ENCODE measurements at regions not wholly inside any gene's neighbourhood (a gene's known extent, or its start where the extent isn't known, plus 50 kb on each side); places are given as distances from the start of the nearest gene placed in this dataset.
"Not testable (repeated sequence)": the region's sequence is repeated elsewhere in the genome, so short reads cannot be mapped to it uniquely, and the experiment has no call there.

DNA sequence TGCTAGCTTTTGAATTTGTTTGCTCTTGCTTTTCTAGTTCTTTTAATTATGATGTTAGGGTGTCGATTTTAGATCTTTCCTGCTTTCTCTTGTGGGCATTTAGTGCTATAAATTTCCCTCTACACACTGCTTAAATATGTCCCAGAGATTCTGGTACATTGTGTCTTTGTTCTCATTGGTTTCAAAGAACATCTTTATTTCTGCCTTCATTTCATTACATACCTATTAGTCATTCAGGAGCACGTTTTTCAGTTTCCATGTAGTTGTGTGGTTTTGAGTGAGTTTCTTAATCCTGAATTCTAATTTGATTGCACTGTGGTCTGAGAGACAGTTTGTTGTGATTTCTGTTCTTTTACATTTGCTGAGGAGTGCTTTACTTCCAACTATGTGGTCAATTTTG lies 51.2 kb upstream of the MB21D2 start:
- DNase-seq (ENCODE audit: extremely low spot score); CTCF ChIA-PET; POLR2A ChIA-PET: not testable (repeated sequence)

DNA sequence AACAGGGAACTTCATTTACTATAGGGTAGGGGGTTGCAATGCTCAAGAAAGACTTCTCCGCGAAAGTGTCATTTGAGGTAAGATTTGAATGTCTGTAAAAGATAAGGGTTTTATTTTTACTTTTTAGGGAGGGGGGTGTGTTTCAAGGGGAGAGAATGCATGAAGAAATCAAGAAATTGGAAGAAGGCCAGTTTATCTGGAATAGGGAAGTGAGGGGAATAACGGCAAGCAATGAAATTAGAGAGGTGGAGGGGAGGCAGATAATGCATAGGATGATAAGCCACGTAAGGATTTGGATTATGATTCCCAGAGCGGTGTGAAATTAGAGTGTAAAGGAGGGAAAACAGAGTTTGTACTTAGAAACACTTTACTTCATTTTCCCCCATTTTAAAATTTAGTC lies 63.0 kb upstream of the MB21D2 start:
- TF ChIP-seq SUZ12 (IDR thresholded peaks at IDR 0.05) = no peak
- TF ChIP-seq, protein P1, sequence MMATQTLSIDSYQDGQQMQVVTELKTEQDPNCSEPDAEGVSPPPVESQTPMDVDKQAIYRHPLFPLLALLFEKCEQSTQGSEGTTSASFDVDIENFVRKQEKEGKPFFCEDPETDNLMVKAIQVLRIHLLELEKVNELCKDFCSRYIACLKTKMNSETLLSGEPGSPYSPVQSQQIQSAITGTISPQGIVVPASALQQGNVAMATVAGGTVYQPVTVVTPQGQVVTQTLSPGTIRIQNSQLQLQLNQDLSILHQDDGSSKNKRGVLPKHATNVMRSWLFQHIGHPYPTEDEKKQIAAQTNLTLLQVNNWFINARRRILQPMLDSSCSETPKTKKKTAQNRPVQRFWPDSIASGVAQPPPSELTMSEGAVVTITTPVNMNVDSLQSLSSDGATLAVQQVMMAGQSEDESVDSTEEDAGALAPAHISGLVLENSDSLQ (IDR thresholded peaks at IDR 0.05) = no peak
- TF ChIP-seq ZNF384 (IDR thresholded peaks at IDR 0.05) = no peak
- TF ChIP-seq BHLHE40 (IDR thresholded peaks at IDR 0.05; ENCODE audit: borderline replicate concordance) = no peak
- TF ChIP-seq LEF1 (IDR thresholded peaks at IDR 0.05; ENCODE audit: borderline replicate concordance) = no peak
- no peak for TF ChIP-seq SP1 (IDR thresholded peaks at IDR 0.05)
- no peak for TF ChIP-seq L3MBTL2 (conservative IDR thresholded peaks at IDR 0.05)
- TF ChIP-seq ARNT (IDR thresholded peaks at IDR 0.05) = no peak
- ChIA-PET POLR2A (no interaction called here), CTCF (no interaction called here)
- no peak for DNase-seq (ENCODE audit: extremely low spot score)

DNA sequence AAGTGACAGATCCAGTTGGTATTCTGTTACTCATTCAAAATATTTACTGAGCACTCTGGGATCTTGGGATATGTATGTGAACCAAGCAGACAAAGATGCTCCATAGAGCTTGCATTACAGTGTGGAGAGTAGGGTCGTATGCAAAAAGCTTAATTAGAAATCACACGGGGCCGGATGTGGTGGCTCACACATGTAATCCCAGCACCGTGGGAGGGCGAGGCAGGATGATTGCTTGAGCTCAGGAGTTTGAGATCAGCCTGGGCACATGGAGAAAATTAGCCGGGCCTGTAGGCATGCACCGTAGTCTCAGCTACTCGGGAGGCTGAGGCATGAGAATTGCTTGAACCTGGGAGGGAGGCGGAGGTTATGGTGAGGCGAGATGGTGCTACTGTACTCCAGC lies 68.7 kb upstream of the MB21D2 start:
- CTCF ChIA-PET = interaction anchor here (0.6 kb wide), 1 partner anchor 166 kb away, joined by 4 read pairs; no protein-coding TSS in a partner anchor
- DNase-seq (ENCODE audit: extremely low spot score) = no peak
- POLR2A ChIA-PET = no interaction called here
- no peak for TF ChIP-seq TARDBP (IDR thresholded peaks at IDR 0.05)
- no peak for TF ChIP-seq NFRKB (IDR thresholded peaks at IDR 0.05)
- TF ChIP-seq ZNF384 (IDR thresholded peaks at IDR 0.05) = no peak
- no peak for TF ChIP-seq FOXM1 (IDR thresholded peaks at IDR 0.05; ENCODE audit: borderline replicate concordance)
- no peak for TF ChIP-seq FOXK2 (IDR thresholded peaks at IDR 0.05)

DNA sequence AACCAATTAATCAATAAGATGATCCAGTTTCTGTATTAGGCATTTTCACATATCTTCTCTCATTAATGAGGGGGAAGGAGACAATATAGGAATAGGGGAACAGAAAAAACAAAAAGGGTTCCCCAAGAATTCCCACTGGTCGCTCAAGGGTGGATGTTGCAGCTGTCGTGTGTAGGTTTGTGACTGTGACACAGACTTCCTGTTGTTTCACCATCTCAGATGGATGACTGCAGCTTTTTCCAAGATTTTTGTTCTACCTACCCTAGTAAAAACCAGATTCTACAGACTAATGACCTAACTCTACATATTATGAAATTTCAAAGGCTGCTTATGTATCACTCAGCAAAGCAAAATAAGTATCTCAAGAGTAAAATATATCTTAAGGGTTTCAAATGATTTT lies 73.7 kb upstream of the MB21D2 start:
- ChIA-PET CTCF (no interaction called here), POLR2A (no interaction called here)

DNA sequence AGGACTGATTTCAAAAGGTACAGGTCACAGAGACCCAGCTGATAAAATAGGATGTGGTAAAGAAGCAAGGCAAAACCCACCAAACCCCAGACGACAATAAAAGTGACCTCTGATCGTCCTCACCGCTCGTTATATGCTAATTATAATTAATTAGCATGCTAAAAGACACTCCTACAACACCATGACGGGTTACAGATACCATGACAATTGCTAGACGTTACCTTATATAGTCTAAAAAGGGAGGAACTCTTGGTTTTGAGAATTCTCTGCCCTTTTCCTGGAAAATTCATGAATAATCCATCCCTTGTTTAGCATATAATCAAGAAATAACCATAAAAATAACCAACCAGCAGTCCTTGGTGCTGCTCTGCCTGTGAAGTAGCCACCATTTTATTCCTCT lies 74.7 kb upstream of the MB21D2 start:
- ChIA-PET CTCF (interaction anchor here (0.6 kb wide), 1 partner anchor 571 kb away, joined by 4 read pairs; no protein-coding TSS in a partner anchor), POLR2A (no interaction called here)
- TF ChIP-seq L3MBTL2 (conservative IDR thresholded peaks at IDR 0.05) = no peak
- no peak for TF ChIP-seq HDGF (IDR thresholded peaks at IDR 0.05; ENCODE audit: borderline replicate concordance)
- no peak for TF ChIP-seq FOXM1 (IDR thresholded peaks at IDR 0.05; ENCODE audit: borderline replicate concordance)
- TF ChIP-seq FOXK2 (IDR thresholded peaks at IDR 0.05) = no peak
- no peak for TF ChIP-seq SUZ12 (IDR thresholded peaks at IDR 0.05)
- TF ChIP-seq BHLHE40 (IDR thresholded peaks at IDR 0.05; ENCODE audit: borderline replicate concordance) = no peak
- no peak for TF ChIP-seq TARDBP (IDR thresholded peaks at IDR 0.05)
- TF ChIP-seq CTBP1 (IDR thresholded peaks at IDR 0.05; ENCODE audit: borderline replicate concordance) = no peak
- DNase-seq (ENCODE audit: extremely low spot score) = no peak

More for the DNA sequence above, 73.7 kb upstream of the MB21D2 start:
- TF ChIP-seq LEF1 (IDR thresholded peaks at IDR 0.05; ENCODE audit: borderline replicate concordance) (no peak), CTBP1 (IDR thresholded peaks at IDR 0.05; ENCODE audit: borderline replicate concordance) (no peak), FOXA1 (IDR thresholded peaks at IDR 0.05) (no peak), L3MBTL2 (conservative IDR thresholded peaks at IDR 0.05) (no peak), ELF4 (IDR thresholded peaks at IDR 0.05) (no peak)
- DNase-seq (ENCODE audit: extremely low spot score) = no peak

DNA sequence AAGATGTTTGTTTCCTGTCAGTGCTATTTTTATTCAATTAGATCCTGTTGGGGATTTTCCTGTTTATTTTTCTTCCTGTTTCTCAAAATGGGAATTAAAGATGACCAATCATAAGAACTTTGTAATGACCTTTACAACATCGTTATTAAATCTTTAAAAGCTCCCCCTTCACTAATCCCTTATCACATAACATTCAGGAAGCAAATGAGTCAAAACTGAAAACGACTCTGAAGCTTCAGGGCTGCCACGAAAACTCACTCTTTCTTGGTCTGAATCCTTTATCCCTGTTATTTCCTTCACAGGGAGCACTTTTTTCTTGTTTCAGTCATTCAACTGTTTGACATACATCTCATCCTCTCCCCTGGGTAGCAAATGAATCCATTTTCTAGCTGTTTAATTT lies 75.8 kb upstream of the MB21D2 start:
- TF ChIP-seq SP1 (IDR thresholded peaks at IDR 0.05) = no peak
- no peak for TF ChIP-seq ARNT (IDR thresholded peaks at IDR 0.05)
- TF ChIP-seq CTBP1 (IDR thresholded peaks at IDR 0.05; ENCODE audit: borderline replicate concordance) = no peak
- no peak for TF ChIP-seq FOXK2 (IDR thresholded peaks at IDR 0.05)
- TF ChIP-seq NFRKB (IDR thresholded peaks at IDR 0.05) = no peak
- TF ChIP-seq, protein P1 (IDR thresholded peaks at IDR 0.05) = no peak
- no peak for TF ChIP-seq ELF4 (IDR thresholded peaks at IDR 0.05)
- no peak for TF ChIP-seq FOXA1 (IDR thresholded peaks at IDR 0.05)
- TF ChIP-seq ZNF384 (IDR thresholded peaks at IDR 0.05) = no peak
- TF ChIP-seq HDGF (IDR thresholded peaks at IDR 0.05; ENCODE audit: borderline replicate concordance) = no peak
- TF ChIP-seq TARDBP (IDR thresholded peaks at IDR 0.05) = no peak
- no peak for TF ChIP-seq LEF1 (IDR thresholded peaks at IDR 0.05; ENCODE audit: borderline replicate concordance)
- no peak for TF ChIP-seq SUZ12 (IDR thresholded peaks at IDR 0.05)
- no peak for TF ChIP-seq L3MBTL2 (conservative IDR thresholded peaks at IDR 0.05)
- TF ChIP-seq FOXM1 (IDR thresholded peaks at IDR 0.05; ENCODE audit: borderline replicate concordance) = no peak
- ChIA-PET POLR2A (no interaction called here), CTCF (no interaction called here)
- DNase-seq (ENCODE audit: extremely low spot score) = no peak

DNA sequence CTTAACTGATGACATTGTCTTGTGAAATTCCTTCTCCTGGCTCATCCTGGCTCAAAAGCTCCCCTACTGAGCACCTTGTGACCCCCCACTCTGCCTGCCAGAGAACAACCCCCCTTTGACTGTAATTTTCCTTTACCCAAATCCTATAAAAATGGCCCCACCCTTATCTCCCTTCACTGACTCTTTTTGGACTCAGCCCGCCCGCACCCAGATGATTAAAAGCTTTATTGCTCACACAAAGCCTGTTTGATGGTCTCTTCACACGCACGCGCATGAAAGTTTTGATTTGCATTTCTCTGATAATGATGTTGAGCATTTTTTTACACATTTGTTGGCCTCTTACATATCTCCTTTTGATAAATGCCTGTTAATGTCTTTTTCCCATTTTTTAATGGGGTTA lies 83.5 kb upstream of the MB21D2 start:
- DNase-seq (ENCODE audit: extremely low spot score); POLR2A ChIA-PET; CTCF ChIA-PET: not testable (repeated sequence)

DNA sequence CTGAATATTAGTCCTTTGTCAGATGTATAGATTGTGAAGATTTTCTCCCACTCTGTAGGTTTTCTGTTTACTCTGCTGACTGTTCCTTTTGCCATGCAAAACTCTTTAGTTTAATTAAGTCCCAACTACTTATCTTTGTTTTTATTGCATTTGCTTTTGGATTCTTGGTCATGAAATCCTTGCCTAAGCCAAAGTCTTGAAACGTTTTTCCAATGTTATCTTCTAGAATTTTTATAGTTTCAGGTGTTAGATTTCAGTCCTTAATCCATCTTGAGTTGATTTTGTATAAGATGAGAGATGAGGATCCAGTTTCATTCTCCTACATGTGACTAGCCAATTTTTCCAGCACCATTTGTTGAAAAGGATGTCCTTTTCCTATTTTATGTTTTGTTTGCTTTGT lies 86.0 kb upstream of the MB21D2 start:
- DNase-seq (ENCODE audit: extremely low spot score); POLR2A ChIA-PET; CTCF ChIA-PET: not testable (repeated sequence)

DNA sequence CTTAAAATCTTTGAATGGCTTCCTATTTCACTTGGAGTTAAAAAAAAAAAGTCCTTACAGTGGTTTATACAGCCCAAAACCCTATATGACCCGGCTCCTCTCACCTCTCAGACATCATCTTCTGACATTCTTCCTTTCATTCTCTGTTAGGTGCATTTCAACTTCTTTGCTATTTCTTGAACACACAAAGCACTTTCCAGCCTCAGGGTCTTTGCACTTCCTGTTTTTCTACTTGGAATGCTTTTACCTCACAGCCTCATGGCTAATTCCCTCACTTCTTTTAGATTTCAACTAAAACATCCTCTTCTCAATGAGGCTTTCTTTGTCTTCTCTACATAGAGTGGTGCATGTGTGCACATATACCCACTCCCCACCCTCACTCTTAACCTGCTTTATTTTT lies 91.0 kb upstream of the MB21D2 start:
- TF ChIP-seq, protein P1 (IDR thresholded peaks at IDR 0.05) = no peak
- TF ChIP-seq FOXK2 (IDR thresholded peaks at IDR 0.05) = no peak
- no peak for TF ChIP-seq CTBP1 (IDR thresholded peaks at IDR 0.05; ENCODE audit: borderline replicate concordance)
- no peak for TF ChIP-seq HDGF (IDR thresholded peaks at IDR 0.05; ENCODE audit: borderline replicate concordance)
- TF ChIP-seq L3MBTL2 (conservative IDR thresholded peaks at IDR 0.05) = no peak
- no peak for TF ChIP-seq ELF4 (IDR thresholded peaks at IDR 0.05)
- TF ChIP-seq ARNT (IDR thresholded peaks at IDR 0.05) = no peak
- TF ChIP-seq FOXM1 (IDR thresholded peaks at IDR 0.05; ENCODE audit: borderline replicate concordance) = no peak
- TF ChIP-seq LEF1 (IDR thresholded peaks at IDR 0.05; ENCODE audit: borderline replicate concordance) = no peak
- no peak for TF ChIP-seq FOXA1 (IDR thresholded peaks at IDR 0.05)
- no peak for TF ChIP-seq TARDBP (IDR thresholded peaks at IDR 0.05)
- TF ChIP-seq BHLHE40 (IDR thresholded peaks at IDR 0.05; ENCODE audit: borderline replicate concordance) = no peak
- TF ChIP-seq SUZ12 (IDR thresholded peaks at IDR 0.05) = no peak
- no peak for TF ChIP-seq NFRKB (IDR thresholded peaks at IDR 0.05)
- TF ChIP-seq ZNF384 (IDR thresholded peaks at IDR 0.05) = no peak
- no peak for TF ChIP-seq SP1 (IDR thresholded peaks at IDR 0.05)
- ChIA-PET POLR2A (no interaction called here), CTCF (no interaction called here)
- no peak for DNase-seq (ENCODE audit: extremely low spot score)

Data from HEK293T (cell line).